SK-N-SH treated with all-trans-retinoic acid at 6 μM for 48 hours (cell line): ENCODE measurements at regions not wholly inside any gene's neighbourhood (a gene's known extent, or its start where the extent isn't known, plus 50 kb on each side); places are given as distances from the start of the nearest gene placed in this dataset.
"Not testable (repeated sequence)": the region's sequence is repeated elsewhere in the genome, so short reads cannot be mapped to it uniquely, and the experiment has no call there.

Source experiments
- ATAC-seq: fragments of 200-7000 bp; cut with Tn5 transposase; 3 replicates; pipeline ENCODE4 v1.9.1; 2020; ENCODE audit warnings: mild to moderate bottlenecking, moderate library complexity
- ARNTL ChIP-seq: fragments of 450-650 bp; formaldehyde crosslinking; IDR thresholded peaks from 2 replicates; pipeline ENCODE4 v1.5.0; 2020; ENCODE audit warnings: low read depth, mild to moderate bottlenecking, moderate library complexity, borderline replicate concordance
- BACH2 ChIP-seq: fragments of 250-450 bp; sonication (Bioruptor Pico); IDR thresholded peaks from 2 replicates; pipeline ENCODE4 v1.9.0; 2021; ENCODE audit warnings: mild to moderate bottlenecking, borderline replicate concordance
- CSDC2 ChIP-seq: fragments of 250-450 bp; sonication (Bioruptor Pico); IDR thresholded peaks from 2 replicates; pipeline ENCODE4 v1.5.0; 2020; ENCODE audit warnings: mild to moderate bottlenecking, moderate library complexity
- GLIS3 ChIP-seq: fragments of 250-450 bp; sonication (Bioruptor Pico); IDR thresholded peaks from 2 replicates; pipeline ENCODE4 v1.5.0; 2020; ENCODE audit warnings: mild to moderate bottlenecking, moderate library complexity
- ISL1 ChIP-seq: fragments of 250-450 bp; sonication (Bioruptor Pico); IDR thresholded peaks from 2 replicates; pipeline ENCODE4 v2.1.2; 2022; ENCODE audit warnings: mild to moderate bottlenecking, moderate library complexity
- OSR1 ChIP-seq: fragments of 250-450 bp; sonication (Bioruptor Pico); IDR thresholded peaks from 2 replicates; pipeline ENCODE4 v1.8.0; 2022; ENCODE audit warnings: moderate library complexity, mild to moderate bottlenecking, inconsistent platforms
- PPARA ChIP-seq: fragments of 250-450 bp; sonication (Bioruptor Pico); IDR thresholded peaks from 2 replicates; pipeline ENCODE4 v1.5.0; 2020; ENCODE audit warnings: mild to moderate bottlenecking, borderline replicate concordance
- RARB ChIP-seq: fragments of 250-450 bp; sonication (Bioruptor Pico); IDR thresholded peaks from 2 replicates; pipeline ENCODE4 v1.8.0; 2021; ENCODE audit warnings: mild to moderate bottlenecking, moderate library complexity
- SNAI2 ChIP-seq: fragments of 250-450 bp; sonication (Bioruptor Pico); IDR thresholded peaks from 2 replicates; pipeline ENCODE4 v1.5.0; 2020; ENCODE audit warnings: mild to moderate bottlenecking, moderate library complexity
- TCF4 ChIP-seq: fragments of 250-450 bp; sonication (Bioruptor Pico); IDR thresholded peaks from 2 replicates; pipeline ENCODE4 v1.8.0; 2021; ENCODE audit warnings: mild to moderate bottlenecking, moderate library complexity, borderline replicate concordance
- TOX ChIP-seq: fragments of 250-450 bp; sonication (Bioruptor Pico); IDR thresholded peaks from 2 replicates; pipeline ENCODE4 v1.8.0; 2021; ENCODE audit warnings: mild to moderate bottlenecking, moderate library complexity, borderline replicate concordance
- ZC3H10 ChIP-seq: fragments of 250-450 bp; sonication (Bioruptor Pico); IDR thresholded peaks from 2 replicates; pipeline ENCODE4 v1.5.1; 2021; ENCODE audit warnings: mild to moderate bottlenecking, moderate library complexity
- ZFP3 ChIP-seq: fragments of 250-450 bp; sonication (Bioruptor Pico); IDR thresholded peaks from 2 replicates; pipeline ENCODE4 v1.5.0; 2020; ENCODE audit warnings: mild to moderate bottlenecking, moderate library complexity
- ZFP30 ChIP-seq: fragments of 450-650 bp; formaldehyde crosslinking; IDR thresholded peaks from 2 replicates; pipeline ENCODE4 v1.5.0; 2022; ENCODE audit warnings: mild to moderate bottlenecking, moderate library complexity
- ZNF565 ChIP-seq: fragments of 450-650 bp; formaldehyde crosslinking; conservative IDR thresholded peaks from 2 replicates; pipeline ENCODE4 v1.5.0; 2020; ENCODE audit warnings: low read depth, mild to moderate bottlenecking, moderate library complexity
- ZNF70 ChIP-seq: fragments of 450-650 bp; formaldehyde crosslinking; IDR thresholded peaks from 2 replicates; pipeline ENCODE4 v1.5.0; 2020; ENCODE audit warnings: mild to moderate bottlenecking, moderate library complexity
- ZNF8 ChIP-seq: fragments of 450-650 bp; formaldehyde crosslinking; IDR thresholded peaks from 2 replicates; pipeline ENCODE4 v1.5.0; 2020; ENCODE audit warnings: mild to moderate bottlenecking, moderate library complexity
- TF ChIP-seq, protein P1 (sequence below): fragments of 250-450 bp; sonication (Bioruptor Pico); IDR thresholded peaks from 2 replicates; pipeline ENCODE4 v1.8.0; 2020; ENCODE audit warnings: mild to moderate bottlenecking, moderate library complexity, borderline replicate concordance
- TF ChIP-seq, protein P2 (sequence below): fragments of 250-450 bp; sonication (Bioruptor Pico); IDR thresholded peaks from 2 replicates; pipeline ENCODE4 v1.5.0; 2020; ENCODE audit warnings: mild to moderate bottlenecking, moderate library complexity
- TF ChIP-seq, protein P3 (sequence below): fragments of 250-450 bp; sonication (Bioruptor Pico); IDR thresholded peaks from 2 replicates; pipeline ENCODE4 v1.5.1; 2020; ENCODE audit warnings: low read depth, mild to moderate bottlenecking, moderate library complexity
- TF ChIP-seq, protein P4 (sequence below): fragments of 250-450 bp; sonication (Bioruptor Pico); IDR thresholded peaks from 2 replicates; pipeline ENCODE4 v1.5.1; 2021; ENCODE audit warnings: mild to moderate bottlenecking, moderate library complexity

DNA sequence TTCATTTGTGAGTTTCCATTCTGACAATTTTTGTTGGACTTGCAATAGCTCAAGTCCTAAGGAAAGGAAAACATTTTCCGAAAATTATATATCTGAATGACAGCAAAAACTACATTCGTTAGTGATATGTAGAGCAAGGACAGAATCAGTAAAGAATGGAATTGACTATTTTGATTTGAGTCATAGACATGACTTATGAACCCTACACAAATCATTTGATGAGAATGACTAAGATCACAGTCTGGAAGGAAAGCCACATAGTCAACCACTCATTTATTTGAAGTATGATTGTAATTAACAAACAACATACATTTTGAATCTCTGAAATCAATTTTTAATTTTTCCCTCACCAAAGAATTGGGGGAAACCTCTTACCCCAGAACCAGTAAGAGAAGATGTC is 231.6 kb upstream of the CRIM1 start:
- TF ChIP-seq SNAI2 (CRISPR knock-in tag), result no peak
- TF ChIP-seq, protein P1, sequence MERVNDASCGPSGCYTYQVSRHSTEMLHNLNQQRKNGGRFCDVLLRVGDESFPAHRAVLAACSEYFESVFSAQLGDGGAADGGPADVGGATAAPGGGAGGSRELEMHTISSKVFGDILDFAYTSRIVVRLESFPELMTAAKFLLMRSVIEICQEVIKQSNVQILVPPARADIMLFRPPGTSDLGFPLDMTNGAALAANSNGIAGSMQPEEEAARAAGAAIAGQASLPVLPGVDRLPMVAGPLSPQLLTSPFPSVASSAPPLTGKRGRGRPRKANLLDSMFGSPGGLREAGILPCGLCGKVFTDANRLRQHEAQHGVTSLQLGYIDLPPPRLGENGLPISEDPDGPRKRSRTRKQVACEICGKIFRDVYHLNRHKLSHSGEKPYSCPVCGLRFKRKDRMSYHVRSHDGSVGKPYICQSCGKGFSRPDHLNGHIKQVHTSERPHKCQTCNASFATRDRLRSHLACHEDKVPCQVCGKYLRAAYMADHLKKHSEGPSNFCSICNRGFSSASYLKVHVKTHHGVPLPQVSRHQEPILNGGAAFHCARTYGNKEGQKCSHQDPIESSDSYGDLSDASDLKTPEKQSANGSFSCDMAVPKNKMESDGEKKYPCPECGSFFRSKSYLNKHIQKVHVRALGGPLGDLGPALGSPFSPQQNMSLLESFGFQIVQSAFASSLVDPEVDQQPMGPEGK (CRISPR knock-in tag), result no peak
- TF ChIP-seq RARB (CRISPR knock-in tag), result no peak
- no peak for TF ChIP-seq ZFP30 (CRISPR knock-in tag)
- TF ChIP-seq ZNF70 (CRISPR knock-in tag), result no peak
- TF ChIP-seq CSDC2 (CRISPR knock-in tag), result no peak
- TF ChIP-seq TCF4 (CRISPR knock-in tag), result no peak
- TF ChIP-seq, protein P2, sequence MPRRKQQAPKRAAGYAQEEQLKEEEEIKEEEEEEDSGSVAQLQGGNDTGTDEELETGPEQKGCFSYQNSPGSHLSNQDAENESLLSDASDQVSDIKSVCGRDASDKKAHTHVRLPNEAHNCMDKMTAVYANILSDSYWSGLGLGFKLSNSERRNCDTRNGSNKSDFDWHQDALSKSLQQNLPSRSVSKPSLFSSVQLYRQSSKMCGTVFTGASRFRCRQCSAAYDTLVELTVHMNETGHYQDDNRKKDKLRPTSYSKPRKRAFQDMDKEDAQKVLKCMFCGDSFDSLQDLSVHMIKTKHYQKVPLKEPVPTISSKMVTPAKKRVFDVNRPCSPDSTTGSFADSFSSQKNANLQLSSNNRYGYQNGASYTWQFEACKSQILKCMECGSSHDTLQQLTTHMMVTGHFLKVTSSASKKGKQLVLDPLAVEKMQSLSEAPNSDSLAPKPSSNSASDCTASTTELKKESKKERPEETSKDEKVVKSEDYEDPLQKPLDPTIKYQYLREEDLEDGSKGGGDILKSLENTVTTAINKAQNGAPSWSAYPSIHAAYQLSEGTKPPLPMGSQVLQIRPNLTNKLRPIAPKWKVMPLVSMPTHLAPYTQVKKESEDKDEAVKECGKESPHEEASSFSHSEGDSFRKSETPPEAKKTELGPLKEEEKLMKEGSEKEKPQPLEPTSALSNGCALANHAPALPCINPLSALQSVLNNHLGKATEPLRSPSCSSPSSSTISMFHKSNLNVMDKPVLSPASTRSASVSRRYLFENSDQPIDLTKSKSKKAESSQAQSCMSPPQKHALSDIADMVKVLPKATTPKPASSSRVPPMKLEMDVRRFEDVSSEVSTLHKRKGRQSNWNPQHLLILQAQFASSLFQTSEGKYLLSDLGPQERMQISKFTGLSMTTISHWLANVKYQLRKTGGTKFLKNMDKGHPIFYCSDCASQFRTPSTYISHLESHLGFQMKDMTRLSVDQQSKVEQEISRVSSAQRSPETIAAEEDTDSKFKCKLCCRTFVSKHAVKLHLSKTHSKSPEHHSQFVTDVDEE (CRISPR knock-in tag), result no peak
- TF ChIP-seq, protein P3, sequence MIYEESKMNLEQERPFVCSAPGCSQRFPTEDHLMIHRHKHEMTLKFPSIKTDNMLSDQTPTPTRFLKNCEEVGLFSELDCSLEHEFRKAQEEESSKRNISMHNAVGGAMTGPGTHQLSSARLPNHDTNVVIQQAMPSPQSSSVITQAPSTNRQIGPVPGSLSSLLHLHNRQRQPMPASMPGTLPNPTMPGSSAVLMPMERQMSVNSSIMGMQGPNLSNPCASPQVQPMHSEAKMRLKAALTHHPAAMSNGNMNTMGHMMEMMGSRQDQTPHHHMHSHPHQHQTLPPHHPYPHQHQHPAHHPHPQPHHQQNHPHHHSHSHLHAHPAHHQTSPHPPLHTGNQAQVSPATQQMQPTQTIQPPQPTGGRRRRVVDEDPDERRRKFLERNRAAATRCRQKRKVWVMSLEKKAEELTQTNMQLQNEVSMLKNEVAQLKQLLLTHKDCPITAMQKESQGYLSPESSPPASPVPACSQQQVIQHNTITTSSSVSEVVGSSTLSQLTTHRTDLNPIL (CRISPR knock-in tag), result no peak
- TF ChIP-seq ZNF565 (CRISPR knock-in tag), result no peak
- no peak for TF ChIP-seq ZNF8 (CRISPR knock-in tag)
- no peak for TF ChIP-seq BACH2
- no peak for TF ChIP-seq ZC3H10 (CRISPR knock-in tag)
- TF ChIP-seq ZFP3 (CRISPR knock-in tag), result no peak
- TF ChIP-seq TOX (CRISPR knock-in tag), result no peak
- no peak for TF ChIP-seq OSR1 (CRISPR knock-in tag)
- no peak for TF ChIP-seq GLIS3 (CRISPR knock-in tag)
- TF ChIP-seq, all 23 proteins: peak for 0
- no peak for ATAC-seq

DNA sequence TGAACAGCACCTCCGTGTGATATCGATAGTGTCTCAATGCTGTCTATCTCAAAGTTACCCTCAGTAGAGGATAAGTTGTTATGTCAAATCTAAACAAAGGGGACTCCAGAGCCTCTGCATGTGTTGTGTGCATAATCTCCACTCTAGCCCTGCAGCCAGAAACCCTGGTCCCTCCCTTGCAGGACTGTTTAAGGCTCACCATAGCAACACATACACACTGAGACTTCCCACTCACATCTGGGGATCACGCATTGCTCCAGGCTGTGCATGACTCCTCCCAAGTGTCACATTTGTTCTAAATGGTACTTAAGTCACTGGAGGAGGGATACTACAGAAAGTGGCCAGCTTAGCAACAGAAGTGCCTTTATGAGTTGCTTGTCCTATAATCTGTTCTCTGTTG is 258.6 kb upstream of the CRIM1 start:
- TF ChIP-seq ZFP3 (CRISPR knock-in tag) (no peak), CSDC2 (CRISPR knock-in tag) (no peak), ISL1 (CRISPR knock-in tag) (no peak), ZC3H10 (CRISPR knock-in tag) (no peak), ZNF70 (CRISPR knock-in tag) (no peak), ZNF8 (CRISPR knock-in tag) (no peak), ARNTL (CRISPR knock-in tag) (no peak), TCF4 (CRISPR knock-in tag) (no peak), TOX (CRISPR knock-in tag) (no peak), OSR1 (CRISPR knock-in tag) (no peak), PPARA (CRISPR knock-in tag) (no peak), RARB (CRISPR knock-in tag) (no peak), ZNF565 (CRISPR knock-in tag) (no peak), SNAI2 (CRISPR knock-in tag) (no peak)
- TF ChIP-seq, protein P2 (CRISPR knock-in tag), result no peak
- TF ChIP-seq, protein P4, sequence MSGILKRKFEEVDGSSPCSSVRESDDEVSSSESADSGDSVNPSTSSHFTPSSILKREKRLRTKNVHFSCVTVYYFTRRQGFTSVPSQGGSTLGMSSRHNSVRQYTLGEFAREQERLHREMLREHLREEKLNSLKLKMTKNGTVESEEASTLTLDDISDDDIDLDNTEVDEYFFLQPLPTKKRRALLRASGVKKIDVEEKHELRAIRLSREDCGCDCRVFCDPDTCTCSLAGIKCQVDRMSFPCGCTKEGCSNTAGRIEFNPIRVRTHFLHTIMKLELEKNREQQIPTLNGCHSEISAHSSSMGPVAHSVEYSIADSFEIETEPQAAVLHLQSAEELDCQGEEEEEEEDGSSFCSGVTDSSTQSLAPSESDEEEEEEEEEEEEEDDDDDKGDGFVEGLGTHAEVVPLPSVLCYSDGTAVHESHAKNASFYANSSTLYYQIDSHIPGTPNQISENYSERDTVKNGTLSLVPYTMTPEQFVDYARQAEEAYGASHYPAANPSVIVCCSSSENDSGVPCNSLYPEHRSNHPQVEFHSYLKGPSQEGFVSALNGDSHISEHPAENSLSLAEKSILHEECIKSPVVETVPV (CRISPR knock-in tag), result no peak
- TF ChIP-seq, protein P1 (CRISPR knock-in tag), result no peak
- TF ChIP-seq, all 23 proteins: peak for 0
- ATAC-seq, result no peak

DNA sequence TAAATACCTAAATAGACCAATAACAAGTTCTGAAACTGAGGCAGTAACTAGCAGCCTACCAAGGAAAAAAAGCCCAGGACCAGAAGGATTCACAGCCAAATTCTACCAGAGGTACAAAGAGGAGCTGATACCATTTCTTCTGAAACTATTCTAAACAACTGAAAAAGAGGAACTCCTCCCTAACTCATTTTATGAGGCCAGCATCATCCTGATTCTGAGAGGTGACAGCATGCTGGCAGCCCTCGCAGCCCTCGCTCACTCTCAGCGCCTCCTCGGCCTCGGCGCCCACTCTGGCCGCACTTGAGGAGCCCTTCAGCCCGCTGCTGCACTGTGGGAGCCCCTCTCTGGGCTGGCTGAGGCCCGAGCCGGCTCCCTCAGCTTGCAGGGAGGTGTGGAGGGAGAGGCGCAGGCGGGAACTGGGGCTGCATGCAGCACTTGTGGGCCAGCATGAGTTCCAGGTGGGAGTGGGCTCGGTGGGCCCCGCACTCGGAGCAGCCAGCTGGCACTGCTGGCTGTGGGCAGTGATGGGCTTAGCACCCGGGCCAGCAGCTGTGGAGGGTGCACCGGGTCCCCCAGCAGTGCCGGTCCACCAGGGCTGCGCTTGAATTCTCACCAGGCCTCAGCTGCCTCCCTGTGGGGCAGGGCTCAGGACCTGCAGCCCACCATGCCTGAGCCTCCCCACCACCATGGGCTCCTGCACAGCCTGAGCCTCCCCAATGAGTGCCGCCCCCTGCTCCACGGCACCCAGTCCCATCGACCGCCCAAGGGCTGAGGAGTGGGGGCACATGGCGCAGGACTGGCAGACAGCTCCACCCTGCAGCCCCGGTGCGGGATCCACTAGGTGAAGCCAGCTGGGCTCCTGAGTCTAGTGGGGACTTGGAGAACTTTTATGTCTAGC is 263.5 kb upstream of the CRIM1 start:
- not testable (repeated sequence) for ATAC-seq
